ENCODE measurements at regions not wholly inside any gene's neighbourhood (a gene's known extent, or its start where the extent isn't known, plus 50 kb on each side); places are given as distances from the start of the nearest gene placed in this dataset.

DNA sequence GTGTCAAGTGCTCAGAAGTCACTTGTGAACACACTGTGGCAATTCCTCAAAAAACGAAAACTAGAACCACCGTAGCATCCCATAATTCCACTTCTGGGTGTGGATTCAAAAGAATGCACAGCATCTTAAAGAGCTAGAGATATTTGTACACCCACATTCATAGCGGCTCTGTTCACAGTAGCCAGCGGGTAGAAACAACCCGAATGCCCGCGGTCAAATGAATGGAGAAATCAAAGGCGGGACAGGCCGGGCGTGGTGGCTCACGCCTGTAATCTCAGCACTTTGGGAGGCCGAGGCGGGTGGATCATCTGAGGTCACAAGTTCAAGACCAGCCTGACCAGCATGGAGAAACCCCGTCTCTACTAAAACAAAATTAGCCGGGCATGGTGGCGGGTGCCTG lies 337.5 kb downstream of the SEC14L1 start (continued):
- TF ChIP-seq, protein P1, sequence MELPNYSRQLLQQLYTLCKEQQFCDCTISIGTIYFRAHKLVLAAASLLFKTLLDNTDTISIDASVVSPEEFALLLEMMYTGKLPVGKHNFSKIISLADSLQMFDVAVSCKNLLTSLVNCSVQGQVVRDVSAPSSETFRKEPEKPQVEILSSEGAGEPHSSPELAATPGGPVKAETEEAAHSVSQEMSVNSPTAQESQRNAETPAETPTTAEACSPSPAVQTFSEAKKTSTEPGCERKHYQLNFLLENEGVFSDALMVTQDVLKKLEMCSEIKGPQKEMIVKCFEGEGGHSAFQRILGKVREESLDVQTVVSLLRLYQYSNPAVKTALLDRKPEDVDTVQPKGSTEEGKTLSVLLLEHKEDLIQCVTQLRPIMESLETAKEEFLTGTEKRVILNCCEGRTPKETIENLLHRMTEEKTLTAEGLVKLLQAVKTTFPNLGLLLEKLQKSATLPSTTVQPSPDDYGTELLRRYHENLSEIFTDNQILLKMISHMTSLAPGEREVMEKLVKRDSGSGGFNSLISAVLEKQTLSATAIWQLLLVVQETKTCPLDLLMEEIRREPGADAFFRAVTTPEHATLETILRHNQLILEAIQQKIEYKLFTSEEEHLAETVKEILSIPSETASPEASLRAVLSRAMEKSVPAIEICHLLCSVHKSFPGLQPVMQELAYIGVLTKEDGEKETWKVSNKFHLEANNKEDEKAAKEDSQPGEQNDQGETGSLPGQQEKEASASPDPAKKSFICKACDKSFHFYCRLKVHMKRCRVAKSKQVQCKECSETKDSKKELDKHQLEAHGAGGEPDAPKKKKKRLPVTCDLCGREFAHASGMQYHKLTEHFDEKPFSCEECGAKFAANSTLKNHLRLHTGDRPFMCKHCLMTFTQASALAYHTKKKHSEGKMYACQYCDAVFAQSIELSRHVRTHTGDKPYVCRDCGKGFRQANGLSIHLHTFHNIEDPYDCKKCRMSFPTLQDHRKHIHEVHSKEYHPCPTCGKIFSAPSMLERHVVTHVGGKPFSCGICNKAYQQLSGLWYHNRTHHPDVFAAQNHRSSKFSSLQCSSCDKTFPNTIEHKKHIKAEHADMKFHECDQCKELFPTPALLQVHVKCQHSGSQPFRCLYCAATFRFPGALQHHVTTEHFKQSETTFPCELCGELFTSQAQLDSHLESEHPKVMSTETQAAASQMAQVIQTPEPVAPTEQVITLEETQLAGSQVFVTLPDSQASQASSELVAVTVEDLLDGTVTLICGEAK (IDR thresholded peaks at IDR 0.05), result no peak
- TF ChIP-seq, protein P1 (CRISPR knock-in tag; IDR thresholded peaks at IDR 0.05), result no peak
- TF ChIP-seq DACH1 (IDR thresholded peaks at IDR 0.05; ENCODE audit: partially characterized antibody), result no peak
